HEK293T (cell line): ENCODE measurements at regions not wholly inside any gene's neighbourhood (a gene's known extent, or its start where the extent isn't known, plus 50 kb on each side); places are given as distances from the start of the nearest gene placed in this dataset.

Source experiments
- BHLHE40 ChIP-seq: fragments of 450-650 bp; IDR thresholded peaks from 2 replicates; pipeline ENCODE4 v1.6.1; 2016; ENCODE audit warnings: mild to moderate bottlenecking, moderate library complexity, borderline replicate concordance
- ELF4 ChIP-seq: fragments of 450-650 bp; IDR thresholded peaks from 2 replicates; pipeline ENCODE4 v1.6.1; 2017; ENCODE audit warnings: antibody characterized with exemption
- FOXA1 ChIP-seq: fragments of 450-650 bp; IDR thresholded peaks from 2 replicates; pipeline ENCODE4 v1.6.1; 2016; ENCODE audit warnings: mild to moderate bottlenecking
- HDGF ChIP-seq: fragments of 450-650 bp; IDR thresholded peaks from 2 replicates; pipeline ENCODE4 v1.6.1; 2017; ENCODE audit warnings: antibody characterized with exemption, borderline replicate concordance
- L3MBTL2 ChIP-seq: fragments of 450-650 bp; conservative IDR thresholded peaks from 2 replicates; pipeline ENCODE4 v1.6.1; 2016; ENCODE audit warnings: mild to moderate bottlenecking
- NFRKB ChIP-seq: fragments of 450-650 bp; IDR thresholded peaks from 2 replicates; pipeline ENCODE4 v1.6.1; 2016; ENCODE audit warnings: mild to moderate bottlenecking, moderate library complexity
- SUZ12 ChIP-seq: fragments of 450-650 bp; IDR thresholded peaks from 2 replicates; pipeline ENCODE4 v1.6.1; 2016; ENCODE audit warnings: mild to moderate bottlenecking
- TARDBP ChIP-seq: fragments of 450-650 bp; IDR thresholded peaks from 2 replicates; pipeline ENCODE4 v1.6.1; 2016
- ZNF384 ChIP-seq: fragments of 450-650 bp; IDR thresholded peaks from 2 replicates; pipeline ENCODE4 v1.6.1; 2016

GRCh38 chr3:72277710-72278109 is 492.8 kb upstream of the PROK2 start:
- TF ChIP-seq HDGF (no peak), ELF4 (no peak), TARDBP (no peak), FOXA1 (no peak), ZNF384 (no peak), NFRKB (no peak), BHLHE40 (no peak), L3MBTL2 (no peak), SUZ12 (no peak)
